ENCODE measurements at regions not wholly inside any gene's neighbourhood (a gene's known extent, or its start where the extent isn't known, plus 50 kb on each side); places are given as distances from the start of the nearest gene placed in this dataset.

GRCh38 chr2:149732001-149732685 is 144.6 kb upstream of the MMADHC start:
- TF ChIP-seq, protein P1, sequence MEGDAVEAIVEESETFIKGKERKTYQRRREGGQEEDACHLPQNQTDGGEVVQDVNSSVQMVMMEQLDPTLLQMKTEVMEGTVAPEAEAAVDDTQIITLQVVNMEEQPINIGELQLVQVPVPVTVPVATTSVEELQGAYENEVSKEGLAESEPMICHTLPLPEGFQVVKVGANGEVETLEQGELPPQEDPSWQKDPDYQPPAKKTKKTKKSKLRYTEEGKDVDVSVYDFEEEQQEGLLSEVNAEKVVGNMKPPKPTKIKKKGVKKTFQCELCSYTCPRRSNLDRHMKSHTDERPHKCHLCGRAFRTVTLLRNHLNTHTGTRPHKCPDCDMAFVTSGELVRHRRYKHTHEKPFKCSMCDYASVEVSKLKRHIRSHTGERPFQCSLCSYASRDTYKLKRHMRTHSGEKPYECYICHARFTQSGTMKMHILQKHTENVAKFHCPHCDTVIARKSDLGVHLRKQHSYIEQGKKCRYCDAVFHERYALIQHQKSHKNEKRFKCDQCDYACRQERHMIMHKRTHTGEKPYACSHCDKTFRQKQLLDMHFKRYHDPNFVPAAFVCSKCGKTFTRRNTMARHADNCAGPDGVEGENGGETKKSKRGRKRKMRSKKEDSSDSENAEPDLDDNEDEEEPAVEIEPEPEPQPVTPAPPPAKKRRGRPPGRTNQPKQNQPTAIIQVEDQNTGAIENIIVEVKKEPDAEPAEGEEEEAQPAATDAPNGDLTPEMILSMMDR (IDR thresholded peaks at IDR 0.05; ENCODE audit: low read depth, low read length): no peak
- no peak for TF ChIP-seq EZH2phosphoT487 (IDR thresholded peaks at IDR 0.05; ENCODE audit: low read depth)
